ENCODE measurements at regions not wholly inside any gene's neighbourhood (a gene's known extent, or its start where the extent isn't known, plus 50 kb on each side); places are given as distances from the start of the nearest gene placed in this dataset.

GRCh38 chr21:43331962-43332828 is 94.7 kb downstream of the SIK1 start:
- DNase-seq = no peak

GRCh38 chr21:43331111-43331961 is 95.6 kb downstream of the SIK1 start:
- DNase-seq = no peak

GRCh38 chr21:43330306-43330881 is 96.5 kb downstream of the SIK1 start:
- no peak for DNase-seq

- DNase-seq = no peak
These were observed 97.1 kb downstream of the SIK1 start for GRCh38 chr21:43329711-43330269.

GRCh38 chr21:43328958-43329691 is 97.8 kb downstream of the SIK1 start:
- no peak for DNase-seq

GRCh38 chr21:43328185-43328957 is 98.6 kb downstream of the SIK1 start:
- DNase-seq = no peak

- DNase-seq = no peak
These were observed 100.8 kb downstream of the SIK1 start for GRCh38 chr21:43325968-43326715.

GRCh38 chr21:43325036-43325435 is 101.9 kb downstream of the SIK1 start:
- no peak for DNase-seq

- no peak for DNase-seq
These were observed 102.3 kb downstream of the SIK1 start for GRCh38 chr21:43324596-43324995.

- no peak for DNase-seq
These were observed 103.5 kb downstream of the SIK1 start for GRCh38 chr21:43323244-43324005.

- no peak for DNase-seq
These were observed 104.1 kb downstream of the SIK1 start for GRCh38 chr21:43322805-43323204.

GRCh38 chr21:43322311-43322710 is 104.6 kb downstream of the SIK1 start:
- DNase-seq = no peak

- DNase-seq = no peak
These were observed 105.3 kb downstream of the SIK1 start for GRCh38 chr21:43321611-43322010.

GRCh38 chr21:43321111-43321510 is 105.8 kb downstream of the SIK1 start:
- DNase-seq = no peak

- no peak for DNase-seq
These were observed 106.4 kb downstream of the SIK1 start for GRCh38 chr21:43320526-43320925.

GRCh38 chr21:43318841-43319781 is 107.8 kb downstream of the SIK1 start:
- no peak for DNase-seq

- DNase-seq = no peak
These were observed 108.6 kb downstream of the SIK1 start for GRCh38 chr21:43318368-43318767.

- no peak for DNase-seq
These were observed 109.0 kb downstream of the SIK1 start for GRCh38 chr21:43317959-43318358.

- no peak for DNase-seq
These were observed 109.6 kb downstream of the SIK1 start for GRCh38 chr21:43317254-43317748.

Measured in NCI-H748 treated with DMSO at 0.1 percent for 48 hours (cell line).